ENCODE measurements at regions not wholly inside any gene's neighbourhood (a gene's known extent, or its start where the extent isn't known, plus 50 kb on each side); places are given as distances from the start of the nearest gene placed in this dataset.

DNA sequence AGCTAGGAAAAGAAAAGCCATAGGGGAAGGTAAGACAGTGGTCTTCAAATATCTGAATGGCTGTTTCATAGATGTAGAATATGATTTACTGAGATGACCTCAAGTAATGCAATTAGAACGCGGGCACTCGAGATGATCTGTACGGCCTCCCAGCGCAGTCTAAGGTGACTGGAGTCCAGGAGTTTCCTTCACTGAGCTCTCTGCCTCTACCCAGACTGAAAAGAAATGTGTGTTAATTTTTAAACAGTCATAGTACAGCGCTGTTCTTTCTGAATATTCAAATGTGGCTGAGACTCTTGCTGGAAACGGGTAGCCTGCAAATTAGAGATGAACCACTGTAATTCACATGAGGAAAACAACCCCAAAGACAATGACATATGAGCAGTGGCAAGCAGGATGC lies 562.4 kb upstream of the AUTS2 start:
- TF ChIP-seq, protein P1, sequence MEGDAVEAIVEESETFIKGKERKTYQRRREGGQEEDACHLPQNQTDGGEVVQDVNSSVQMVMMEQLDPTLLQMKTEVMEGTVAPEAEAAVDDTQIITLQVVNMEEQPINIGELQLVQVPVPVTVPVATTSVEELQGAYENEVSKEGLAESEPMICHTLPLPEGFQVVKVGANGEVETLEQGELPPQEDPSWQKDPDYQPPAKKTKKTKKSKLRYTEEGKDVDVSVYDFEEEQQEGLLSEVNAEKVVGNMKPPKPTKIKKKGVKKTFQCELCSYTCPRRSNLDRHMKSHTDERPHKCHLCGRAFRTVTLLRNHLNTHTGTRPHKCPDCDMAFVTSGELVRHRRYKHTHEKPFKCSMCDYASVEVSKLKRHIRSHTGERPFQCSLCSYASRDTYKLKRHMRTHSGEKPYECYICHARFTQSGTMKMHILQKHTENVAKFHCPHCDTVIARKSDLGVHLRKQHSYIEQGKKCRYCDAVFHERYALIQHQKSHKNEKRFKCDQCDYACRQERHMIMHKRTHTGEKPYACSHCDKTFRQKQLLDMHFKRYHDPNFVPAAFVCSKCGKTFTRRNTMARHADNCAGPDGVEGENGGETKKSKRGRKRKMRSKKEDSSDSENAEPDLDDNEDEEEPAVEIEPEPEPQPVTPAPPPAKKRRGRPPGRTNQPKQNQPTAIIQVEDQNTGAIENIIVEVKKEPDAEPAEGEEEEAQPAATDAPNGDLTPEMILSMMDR (IDR thresholded peaks at IDR 0.05), result no peak
- TF ChIP-seq EP300 (IDR thresholded peaks at IDR 0.05) (no peak), POLR2A (IDR thresholded peaks at IDR 0.05) (no peak), POLR2AphosphoS5 (IDR thresholded peaks at IDR 0.05) (no peak)
